T-cell (primary cell): ENCODE measurements at regions not wholly inside any gene's neighbourhood (a gene's known extent, or its start where the extent isn't known, plus 50 kb on each side); places are given as distances from the start of the nearest gene placed in this dataset.
"Not testable (repeated sequence)": the region's sequence is repeated elsewhere in the genome, so short reads cannot be mapped to it uniquely, and the experiment has no call there.

ENCODE experiments used
- ATAC-seq, 4 experiments: fragments of 200-7000 bp in 3 of 4; fragments of 150-1000 bp in 1 of 4; cut with Tn5 transposase; replicated peaks in 1 of 4; 1 replicate in 3 of 4; 2 replicates in 1 of 4; pipeline ENCODE4 v1.10.0; 2021; ENCODE audit warnings: moderate library complexity in 3 of 4, mild to moderate bottlenecking in 2 of 4, moderate number of reproducible peaks in 1 of 4
- CTCF ChIA-PET, 2 donors: fragments of 300-600 bp; sonication (Branson Sonifier 250); formaldehyde crosslinking; loops; one replicate each; lab custom pipeline; 2022; ENCODE audit warnings: antibody characterized with exemption in 2 of 2; lab: Charles Lee
- POLR2A ChIA-PET, 2 donors: fragments of 300-600 bp; sonication (Branson Sonifier 250); formaldehyde crosslinking; loops; one replicate each; lab custom pipeline; 2022; ENCODE audit warnings: antibody characterized with exemption in 2 of 2; lab: Charles Lee
- DNase-seq, 35 experiments: peaks; one replicate each; pipeline versions ENCODE4 v3.0.0 to v3.0.0-alpha.2; 2013 to 2023
- H3K27ac ChIP-seq: one replicate; pipeline ENCODE4 v1.5.1; 2013; ENCODE audit warnings: low read length
- H3K27me3 ChIP-seq, 2 experiments: replicated peaks in 1 of 2; 1 replicate in 1 of 2; 2 replicates in 1 of 2; pipeline versions ENCODE4 v1.6.1 to v1.7.0; 2013; ENCODE audit warnings: low read length in 1 of 2, mixed read lengths in 1 of 2; ENCODE audit not compliant: control insufficient read depth in 2 of 2, insufficient read depth in 2 of 2; ENCODE audit errors: extremely low read depth in 1 of 2
- H3K36me3 ChIP-seq, 2 donors: 1 replicate in 1 of 2; 2 replicates in 1 of 2; pipeline versions ENCODE4 v1.6.1 to v1.7.0; 2013; ENCODE audit warnings: low read length in 1 of 2; ENCODE audit not compliant: control insufficient read depth in 2 of 2, insufficient read depth in 1 of 2; ENCODE audit errors: extremely low read depth in 1 of 2
- H3K4me1 ChIP-seq, 2 experiments: 1 replicate in 1 of 2; 2 replicates in 1 of 2; pipeline versions ENCODE4 v1.6.1 to v1.7.0; 2013; ENCODE audit warnings: low read length in 2 of 2, mixed read lengths in 1 of 2; ENCODE audit not compliant: insufficient read depth in 2 of 2, control insufficient read depth in 1 of 2; ENCODE audit errors: extremely low read depth in 1 of 2
- H3K4me3 ChIP-seq, 2 donors: 1 replicate in 1 of 2; 2 replicates in 1 of 2; pipeline versions ENCODE4 v1.5.1 to v1.7.0; 2013; ENCODE audit warnings: mild to moderate bottlenecking in 2 of 2, low read length in 1 of 2, moderate library complexity in 1 of 2; ENCODE audit not compliant: control insufficient read depth in 1 of 2; ENCODE audit errors: extremely low read depth in 1 of 2
- H3K9me3 ChIP-seq: 2 replicates; pipeline ENCODE4 v1.7.0; 2013
- H3K27ac Mint-ChIP-seq, 2 donors: one replicate each; pipeline ENCODE4 v1.8.0; 2020 to 2021; ENCODE audit warnings: mild to moderate bottlenecking in 2 of 2, mixed read lengths in 2 of 2
- H3K27me3 Mint-ChIP-seq, 2 donors: one replicate each; pipeline ENCODE4 v1.8.0; 2021 to 2022; ENCODE audit warnings: mixed read lengths in 2 of 2
- H3K36me3 Mint-ChIP-seq: one replicate; pipeline ENCODE4 v1.8.0; 2021; ENCODE audit warnings: mixed read lengths
- H3K4me1 Mint-ChIP-seq, 3 donors: one replicate each; pipeline ENCODE4 v1.8.0; 2020 to 2022; ENCODE audit warnings: mixed read lengths in 3 of 3, mild to moderate bottlenecking in 1 of 3
- H3K4me3 Mint-ChIP-seq, 3 donors: one replicate each; pipeline ENCODE4 v1.8.0; 2020 to 2022; ENCODE audit warnings: mild to moderate bottlenecking in 3 of 3, mixed read lengths in 3 of 3, moderate library complexity in 3 of 3
- H3K9me3 Mint-ChIP-seq, 3 donors: one replicate each; pipeline ENCODE4 v1.8.0; 2020 to 2022; ENCODE audit warnings: mixed read lengths in 3 of 3
- WGBS: methylation state at CpG from one replicate; pipeline ENCODE4 v1.1.5; 2013; ENCODE audit warnings: missing lambda C conversion rate; ENCODE audit not compliant: insufficient coverage; 5-methylcytosine and 5-hydroxymethylcytosine counted together

DNA sequence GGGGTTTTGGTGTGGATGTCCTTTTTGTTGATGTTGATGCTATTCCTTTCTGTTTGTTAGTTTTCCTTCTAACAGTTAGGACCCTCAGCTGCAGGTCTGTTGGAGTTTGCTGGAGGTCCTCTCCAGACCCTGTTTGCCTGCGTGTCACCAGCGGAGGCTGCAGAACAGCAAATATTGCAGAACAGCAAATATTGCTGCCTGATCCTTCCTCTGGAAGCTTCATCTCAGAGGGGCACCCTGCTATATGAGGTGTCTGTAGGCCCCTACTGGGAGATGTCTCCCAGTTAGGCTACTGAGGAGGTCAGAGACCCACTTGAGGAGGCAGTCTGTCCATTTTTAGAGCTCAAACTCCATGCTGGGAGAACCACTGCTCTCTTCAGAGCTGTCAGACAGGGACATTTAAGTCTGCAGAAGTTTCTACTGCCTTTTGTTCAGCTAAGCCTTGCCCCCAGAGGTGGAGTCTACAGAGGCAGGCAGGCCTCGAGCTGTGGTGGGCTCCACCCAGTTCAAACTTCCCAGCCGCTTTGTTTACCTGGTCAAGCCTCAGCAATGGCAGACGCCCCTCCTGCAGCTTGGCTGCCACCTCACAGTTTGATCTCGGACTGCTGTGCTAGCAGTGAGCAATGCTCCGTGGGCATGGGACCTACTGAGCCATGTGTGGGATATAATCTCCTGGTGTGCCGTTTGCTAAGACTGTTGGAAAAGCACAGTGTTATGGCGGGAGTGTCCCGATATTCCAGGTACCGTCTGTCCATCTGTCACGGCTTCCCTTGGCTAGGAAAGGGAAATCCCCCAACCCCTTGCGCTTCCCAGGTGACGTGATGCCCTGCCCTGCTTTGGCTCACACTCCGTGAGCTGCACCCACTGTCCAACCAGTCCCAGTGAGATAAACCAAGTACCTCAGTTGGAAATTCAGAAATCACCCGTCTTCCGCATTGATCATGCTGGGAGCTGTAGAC, 56.4 kb upstream of the CRYM start:
- 79% methylated on average over 13 of the region's 17 CpGs for WGBS
- POLR2A ChIA-PET, H3K9me3 Mint-ChIP-seq, H3K4me3 ChIP-seq, H3K9me3 ChIP-seq, DNase-seq, H3K4me1 Mint-ChIP-seq, CTCF ChIA-PET, H3K27ac Mint-ChIP-seq, H3K4me1 ChIP-seq, H3K4me3 Mint-ChIP-seq, ATAC-seq, H3K27me3 ChIP-seq, H3K36me3 ChIP-seq, H3K27ac ChIP-seq, H3K36me3 Mint-ChIP-seq: not testable (repeated sequence)
- peaks cover 20 to 23% of the 10 kb centered on the region in 2 donors for H3K27me3 Mint-ChIP-seq

DNA sequence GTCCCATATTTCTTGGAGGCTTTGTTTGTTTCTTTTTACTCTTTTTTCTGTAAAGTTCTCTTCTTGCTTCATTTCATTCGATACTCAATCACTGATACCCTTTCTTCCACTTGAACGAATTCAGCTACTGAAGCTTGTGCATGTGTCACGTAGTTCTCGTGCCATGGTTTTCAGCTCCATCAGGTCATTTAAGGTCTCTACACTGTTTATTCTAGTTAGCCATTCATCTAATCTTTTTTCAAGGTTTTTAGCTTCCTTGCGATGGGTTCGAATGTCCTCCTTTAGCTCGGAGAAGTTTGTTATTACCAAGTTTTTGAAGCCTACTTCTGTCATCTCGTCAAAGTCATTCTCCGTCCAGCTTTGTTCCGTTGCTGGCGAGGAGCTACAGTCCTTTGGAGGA, 55.6 kb upstream of the CRYM start:
- 89% methylated on average over 8 of the region's 11 CpGs for WGBS
- H3K9me3 ChIP-seq, H3K4me3 Mint-ChIP-seq, H3K9me3 Mint-ChIP-seq, H3K4me3 ChIP-seq, CTCF ChIA-PET, ATAC-seq, H3K27ac Mint-ChIP-seq, H3K27me3 ChIP-seq, H3K27ac ChIP-seq, H3K4me1 Mint-ChIP-seq, H3K36me3 ChIP-seq, H3K4me1 ChIP-seq, DNase-seq, H3K36me3 Mint-ChIP-seq: not testable (repeated sequence)
- POLR2A ChIA-PET = interaction anchor here in 1 of 2 donors (0.5 kb wide), 1 partner anchor 11 kb away, joined by 5 read pairs; no protein-coding TSS in a partner anchor
- peaks cover 20 to 24% of the 10 kb centered on the region in 2 donors for H3K27me3 Mint-ChIP-seq
